B cell (primary cell): ENCODE measurements at regions not wholly inside any gene's neighbourhood (a gene's known extent, or its start where the extent isn't known, plus 50 kb on each side); places are given as distances from the start of the nearest gene placed in this dataset.

Experiments used
- ATAC-seq: fragments of 200-7000 bp; cut with Tn5 transposase; one replicate; pipeline ENCODE4 v1.10.0; 2021; ENCODE audit warnings: low read depth, mild to moderate bottlenecking, moderate number of reproducible peaks, moderate library complexity
- CTCF ChIA-PET: fragments of 350-600 bp; sonication (Branson Sonifier 250); formaldehyde crosslinking; loops from one replicate; lab custom pipeline; 2021; ENCODE audit warnings: antibody characterized with exemption, inconsistent platforms; lab: Charles Lee
- POLR2A ChIA-PET: fragments of 350-600 bp; sonication (Branson Sonifier 250); formaldehyde crosslinking; loops from one replicate; lab custom pipeline; 2021; ENCODE audit warnings: antibody characterized with exemption; lab: Charles Lee
- DNase-seq: peaks from one replicate; pipeline ENCODE4 v3.0.0; 2013
- H2AFZ ChIP-seq: 2 replicates; pipeline ENCODE4 v1.6.1; 2012; ENCODE audit warnings: mild to moderate bottlenecking, low read depth, low read length; ENCODE audit not compliant: insufficient read depth, poor library complexity, severe bottlenecking
- H3K27ac ChIP-seq, 2 donors: 1 replicate in 1 of 2; 2 replicates in 1 of 2; pipeline ENCODE4 v1.5.1; 2012 to 2013; ENCODE audit warnings: low read length in 2 of 2, mild to moderate bottlenecking in 2 of 2, moderate library complexity in 1 of 2
- H3K27me3 ChIP-seq, 4 experiments: fragments of 200-600 bp in 1 of 4; sonication (generic) in 1 of 4; replicated peaks in 1 of 4; 1 replicate in 2 of 4; 2 replicates in 2 of 4; pipeline versions ENCODE4 v1.6.1 to v1.7.0; 2013 to 2016; ENCODE audit warnings: low read length in 3 of 4, mild to moderate bottlenecking in 2 of 4, mixed read lengths in 1 of 4, moderate library complexity in 1 of 4; ENCODE audit not compliant: insufficient read depth in 4 of 4, control insufficient read depth in 3 of 4; ENCODE audit errors: control extremely low read depth in 1 of 4
- H3K36me3 ChIP-seq, 2 experiments: replicated peaks in 1 of 2; 1 replicate in 1 of 2; 2 replicates in 1 of 2; pipeline versions ENCODE4 v1.6.1 to v1.7.1; 2013; ENCODE audit warnings: low read length in 1 of 2; ENCODE audit not compliant: insufficient read depth in 2 of 2, control insufficient read depth in 1 of 2; ENCODE audit errors: control extremely low read depth in 1 of 2, extremely low read depth in 1 of 2
- H3K4me1 ChIP-seq, 2 donors: fragments of 200-600 bp in 1 of 2; sonication (generic) in 1 of 2; 1 replicate in 1 of 2; 2 replicates in 1 of 2; pipeline versions ENCODE4 v1.5.1 to v1.6.1; 2013 to 2017; ENCODE audit warnings: low read length in 2 of 2; ENCODE audit not compliant: control insufficient read depth in 2 of 2, insufficient read depth in 2 of 2
- H3K4me2 ChIP-seq: replicated peaks from 2 replicates; pipeline ENCODE3; 2012; ENCODE audit warnings: mild to moderate bottlenecking, low read depth, low read length; ENCODE audit not compliant: poor library complexity, severe bottlenecking
- H3K4me3 ChIP-seq, 5 experiments: fragments of 200-600 bp in 1 of 5; sonication (generic) in 1 of 5; 1 replicate in 3 of 5; 2 replicates in 2 of 5; pipeline versions ENCODE4 v1.5.1 to v1.7.0; 2011 to 2016; ENCODE audit warnings: low read length in 4 of 5, mild to moderate bottlenecking in 4 of 5, low read depth in 2 of 5, control low read depth in 1 of 5, moderate library complexity in 1 of 5; ENCODE audit not compliant: insufficient read depth in 1 of 5; ENCODE audit errors: control extremely low read depth in 1 of 5, extremely low read depth in 1 of 5
- H3K79me2 ChIP-seq: fragments of 200-600 bp; sonication (generic); one replicate; pipeline ENCODE4 v1.6.0; 2016; ENCODE audit warnings: low read length; ENCODE audit not compliant: control insufficient read depth, insufficient read depth
- H3K9ac ChIP-seq: fragments of 200-600 bp; sonication (generic); 2 replicates; pipeline ENCODE4 v1.6.1; 2017; ENCODE audit warnings: mild to moderate bottlenecking, low read length, moderate library complexity
- H3K9me3 ChIP-seq, 3 donors: one replicate each; pipeline versions ENCODE4 v1.6.1 to v1.7.1; 2013; ENCODE audit warnings: low read length in 2 of 3; ENCODE audit not compliant: control insufficient read depth in 2 of 3, insufficient read depth in 1 of 3; ENCODE audit errors: control extremely low read depth in 1 of 3
- H4K20me1 ChIP-seq: 2 replicates; pipeline ENCODE4 v1.6.0; 2012; ENCODE audit warnings: mild to moderate bottlenecking, low read length; ENCODE audit not compliant: insufficient read depth, control insufficient read depth, poor library complexity, severe bottlenecking
- H3K27ac Mint-ChIP-seq: one replicate; pipeline ENCODE4 v1.8.0; 2021; ENCODE audit warnings: mixed read lengths
- H3K27me3 Mint-ChIP-seq: one replicate; pipeline ENCODE4 v1.8.0; 2021; ENCODE audit warnings: mixed read lengths
- H3K4me1 Mint-ChIP-seq: one replicate; pipeline ENCODE4 v1.8.0; 2021; ENCODE audit warnings: mixed read lengths
- H3K4me3 Mint-ChIP-seq: one replicate; pipeline ENCODE4 v1.8.0; 2021; ENCODE audit warnings: mixed read lengths
- H3K9me3 Mint-ChIP-seq: one replicate; pipeline ENCODE4 v1.8.0; 2022; ENCODE audit warnings: mixed read lengths; ENCODE audit not compliant: insufficient read depth
- CTCF ChIP-seq: fragments of 200-600 bp; IDR thresholded peaks from one replicate; pipeline ENCODE4 v1.8.0; 2022; ENCODE audit warnings: antibody characterized with exemption, mild to moderate bottlenecking
- EZH2 ChIP-seq: IDR thresholded peaks from 2 replicates; pipeline ENCODE4 v1.6.1; 2012; ENCODE audit warnings: borderline replicate concordance, low read depth, mild to moderate bottlenecking, moderate library complexity, low read length; ENCODE audit not compliant: insufficient read depth, poor library complexity, severe bottlenecking
- WGBS: methylation state at CpG from one replicate; pipeline ENCODE4 v1.1.5; 2013; ENCODE audit warnings: missing lambda C conversion rate; ENCODE audit not compliant: insufficient coverage; 5-methylcytosine and 5-hydroxymethylcytosine counted together
- intact Hi-C: fragments of 100-400 bp; cut with micrococcal nuclease; formaldehyde crosslinking; loops from one replicate; pipeline ENCODE4 v1.10.0; 2022

- intact Hi-C loops, result no loop called here
- Histone ChIP-seq H2AFZ (no peak overlapping the region), H4K20me1 (no peaks in the 10 kb centered on the region), H3K79me2 (no peaks in the 10 kb centered on the region), H3K4me3 (no peak overlapping the region), H3K27me3 (no peaks in the 10 kb centered on the region), H3K4me1 (no peaks in the 10 kb centered on the region), H3K4me2 (no peak overlapping the region), H3K36me3 (no peaks in the 10 kb centered on the region), H3K27ac (no peak overlapping the region), H3K9ac (no peak overlapping the region), H3K9me3 (no peaks in the 10 kb centered on the region)
- ATAC-seq (no peak), DNase-seq (no peak)
- Mint-ChIP-seq H3K9me3 (no peaks in the 10 kb centered on the region), H3K4me3 (no peak overlapping the region), H3K27ac (no peak overlapping the region), H3K27me3 (peaks cover 4% of the 10 kb centered on the region), H3K4me1 (no peaks in the 10 kb centered on the region)
- ChIA-PET POLR2A (no interaction called here), CTCF (no interaction called here)
- TF ChIP-seq CTCF, result no peak
- TF ChIP-seq EZH2, result no peak
Measured at GRCh38 chr13:66111628-66112027, 1118.5 kb downstream of the PCDH9 start.

- no peak overlapping the region for H3K4me2 ChIP-seq
- ATAC-seq, result no peak
- WGBS, result no CpG with 5 or more reads among the region's 2 CpGs
- Mint-ChIP-seq H3K4me1 (no peaks in the 10 kb centered on the region), H3K4me3 (no peak overlapping the region), H3K9me3 (no peaks in the 10 kb centered on the region), H3K27me3 (no peaks in the 10 kb centered on the region), H3K27ac (no peak overlapping the region)
- H2AFZ ChIP-seq, result no peak overlapping the region
- H3K27ac ChIP-seq, result no peak overlapping the region
- CTCF ChIA-PET, result no interaction called here
- H3K9me3 ChIP-seq, result no peaks in the 10 kb centered on the region
- no peak for DNase-seq
- H3K27me3 ChIP-seq, result no peaks in the 10 kb centered on the region
- H4K20me1 ChIP-seq, result no peaks in the 10 kb centered on the region
- no peak for TF ChIP-seq CTCF
- no peak for TF ChIP-seq EZH2
- intact Hi-C loops, result no loop called here
- H3K79me2 ChIP-seq, result no peaks in the 10 kb centered on the region
- POLR2A ChIA-PET, result no interaction called here
- H3K9ac ChIP-seq, result no peak overlapping the region
- no peaks in the 10 kb centered on the region for H3K4me1 ChIP-seq
- no peak overlapping the region for H3K4me3 ChIP-seq
- H3K36me3 ChIP-seq, result no peaks in the 10 kb centered on the region
Measured at GRCh38 chr13:66106246-66106645, 1123.9 kb downstream of the PCDH9 start.
